ENCODE measurements at regions not wholly inside any gene's neighbourhood (a gene's known extent, or its start where the extent isn't known, plus 50 kb on each side); places are given as distances from the start of the nearest gene placed in this dataset.
"Not testable (repeated sequence)": the region's sequence is repeated elsewhere in the genome, so short reads cannot be mapped to it uniquely, and the experiment has no call there.

DNA sequence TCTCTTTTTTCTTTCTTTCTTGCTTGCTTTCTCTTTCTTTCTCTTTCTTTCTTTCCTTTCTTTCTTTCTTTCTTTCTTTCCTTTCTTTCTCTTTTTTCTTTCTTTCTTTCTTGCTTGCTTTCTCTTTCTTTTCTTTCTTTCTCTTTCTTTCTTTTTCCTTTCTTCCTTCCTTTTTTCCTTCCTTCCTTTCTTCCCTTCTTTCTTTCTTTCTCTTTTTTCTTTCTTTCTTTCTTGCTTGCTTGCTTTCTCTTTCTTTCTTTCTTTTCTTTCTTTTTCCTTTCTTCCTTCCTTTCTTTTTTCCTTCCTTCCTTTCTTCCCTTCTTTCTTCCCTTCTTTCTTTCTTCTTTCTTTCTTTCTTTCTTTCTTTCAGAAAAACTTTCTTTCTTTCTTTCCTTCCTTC is 108.1 kb upstream of the SHOX start:
- H3K27me3 ChIP-seq (ENCODE audit: control insufficient read depth, insufficient read depth, low read length, poor library complexity, severe bottlenecking) = peaks cover 8% of the 10 kb centered on the region
- H3K4me3 ChIP-seq (ENCODE audit: insufficient read depth, low read depth, low read length) = no peak overlapping the region
- H3K9me3 ChIP-seq (ENCODE audit: control insufficient read depth, low read length) = no peaks in the 10 kb centered on the region

DNA sequence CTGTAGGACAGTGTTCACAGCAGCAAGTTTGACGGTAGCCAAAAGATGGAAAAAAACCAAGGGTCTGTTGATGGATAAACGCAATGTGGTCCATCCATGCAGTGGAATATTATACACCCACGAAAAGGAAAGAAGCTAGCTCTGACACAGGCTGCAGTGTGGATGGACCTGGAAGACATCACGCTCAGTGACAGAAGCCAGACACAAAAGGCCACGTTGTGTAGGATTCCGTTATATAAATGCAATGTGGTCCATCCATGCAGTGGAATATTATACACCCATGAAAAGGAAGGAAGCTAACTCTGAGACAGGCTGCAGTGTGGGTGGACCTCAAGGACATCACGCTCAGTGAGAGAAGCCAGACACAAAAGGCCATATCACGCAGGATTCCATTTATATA is 105.5 kb upstream of the SHOX start:
- no peaks in the 10 kb centered on the region for H3K4me1 ChIP-seq (ENCODE audit: control insufficient read depth, insufficient read depth, low read length)
- H3K9me3 ChIP-seq (ENCODE audit: control insufficient read depth, low read length) = no peaks in the 10 kb centered on the region
- no peak overlapping the region for H3K4me3 ChIP-seq (ENCODE audit: insufficient read depth, low read depth, low read length)
- peaks cover 8% of the 10 kb centered on the region for H3K27me3 ChIP-seq (ENCODE audit: control insufficient read depth, insufficient read depth, low read length, poor library complexity, severe bottlenecking)
- WGBS, 2 experiments = 94 to 95% methylated on average over 8 of the region's 8 CpGs
- no peaks in the 10 kb centered on the region for H3K36me3 ChIP-seq (ENCODE audit: control insufficient read depth, insufficient read depth, low read length)
- no peak overlapping the region for H3K27ac ChIP-seq (ENCODE audit: insufficient read depth, low read depth, low read length, poor library complexity, severe bottlenecking)

More for the DNA sequence above, 108.1 kb upstream of the SHOX start:
- Histone ChIP-seq H3K4me1 (ENCODE audit: control insufficient read depth, insufficient read depth, low read length) (no peaks in the 10 kb centered on the region), H3K36me3 (ENCODE audit: control insufficient read depth, insufficient read depth, low read length) (no peaks in the 10 kb centered on the region), H3K27ac (ENCODE audit: insufficient read depth, low read depth, low read length, poor library complexity, severe bottlenecking) (no peak overlapping the region)

DNA sequence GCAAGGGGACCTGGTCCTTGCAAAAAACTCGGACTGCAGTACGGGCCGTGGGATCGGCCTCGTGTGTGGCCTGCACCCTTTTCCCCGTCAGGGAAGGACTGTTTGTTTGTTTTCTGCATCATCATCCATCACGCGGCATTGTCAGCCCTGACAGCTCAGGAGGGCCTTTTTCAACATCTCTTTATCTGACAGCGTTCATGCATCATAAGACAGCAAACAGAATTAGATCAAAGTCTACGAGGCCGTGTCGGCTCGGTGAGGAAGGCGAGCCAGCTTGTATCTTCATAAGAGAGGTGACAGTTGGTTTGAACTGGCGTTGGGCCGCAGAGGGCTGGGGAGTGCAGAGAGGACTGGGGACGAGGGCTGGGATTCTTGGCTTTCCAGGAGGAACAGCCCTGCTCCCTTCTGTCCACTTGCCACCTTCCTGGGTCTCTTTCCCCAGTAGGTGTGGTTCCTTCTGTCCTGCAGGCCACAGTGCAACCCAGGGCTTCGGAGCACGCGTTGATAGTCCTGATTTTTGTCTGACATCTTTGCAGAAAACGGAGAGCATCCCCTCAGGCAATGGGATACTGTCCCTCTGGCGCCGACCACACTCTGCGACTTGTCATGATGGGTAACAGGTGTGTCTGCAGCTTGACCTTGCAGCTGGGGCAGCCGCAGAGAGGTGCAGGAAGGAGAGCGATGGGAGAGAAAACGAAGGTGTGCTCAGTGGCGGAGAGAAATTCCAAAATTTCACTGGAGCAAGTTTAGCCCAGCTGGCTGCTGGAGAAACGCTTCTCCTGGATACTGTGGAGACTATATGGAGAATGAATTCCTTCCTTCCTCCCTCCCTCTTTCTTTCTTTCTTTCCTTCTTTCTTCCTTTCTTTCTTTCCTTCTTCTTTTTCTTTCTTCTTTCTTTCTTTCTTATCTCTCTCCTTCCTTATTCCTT is 104.0 kb upstream of the SHOX start:
- Histone ChIP-seq H3K4me1 (ENCODE audit: control insufficient read depth, insufficient read depth, low read length) (peaks cover 3% of the 10 kb centered on the region), H3K36me3 (ENCODE audit: control insufficient read depth, insufficient read depth, low read length) (no peaks in the 10 kb centered on the region), H3K9me3 (ENCODE audit: control insufficient read depth, low read length) (no peaks in the 10 kb centered on the region), H3K27me3 (ENCODE audit: control insufficient read depth, insufficient read depth, low read length, poor library complexity, severe bottlenecking) (peaks cover 8% of the 10 kb centered on the region), H3K4me3 (ENCODE audit: insufficient read depth, low read depth, low read length) (no peak overlapping the region), H3K27ac (ENCODE audit: insufficient read depth, low read depth, low read length, poor library complexity, severe bottlenecking) (no peak overlapping the region)
- 50 to 54% methylated on average over 29 of the region's 29 CpGs for WGBS, 2 experiments

GRCh38 chrX:530726-531610 is 99.6 kb upstream of the SHOX start:
- Histone ChIP-seq H3K36me3 (ENCODE audit: control insufficient read depth, insufficient read depth, low read length) (no peaks in the 10 kb centered on the region), H3K9me3 (ENCODE audit: control insufficient read depth, low read length) (no peaks in the 10 kb centered on the region), H3K27ac (ENCODE audit: insufficient read depth, low read depth, low read length, poor library complexity, severe bottlenecking) (no peak overlapping the region), H3K27me3 (ENCODE audit: control insufficient read depth, insufficient read depth, low read length, poor library complexity, severe bottlenecking) (peaks cover 8% of the 10 kb centered on the region), H3K4me1 (ENCODE audit: control insufficient read depth, insufficient read depth, low read length) (peaks cover 5% of the 10 kb centered on the region), H3K4me3 (ENCODE audit: insufficient read depth, low read depth, low read length) (no peak overlapping the region)
- WGBS, 2 experiments = 58 to 60% methylated on average over 19 of the region's 19 CpGs

GRCh38 chrX:531611-531936 is 99.0 kb upstream of the SHOX start:
- H3K4me1 ChIP-seq (ENCODE audit: control insufficient read depth, insufficient read depth, low read length) = peaks cover 5% of the 10 kb centered on the region
- H3K27me3 ChIP-seq (ENCODE audit: control insufficient read depth, insufficient read depth, low read length, poor library complexity, severe bottlenecking) = peaks cover 6% of the 10 kb centered on the region
- no peak overlapping the region for H3K4me3 ChIP-seq (ENCODE audit: insufficient read depth, low read depth, low read length)
- no peak overlapping the region for H3K27ac ChIP-seq (ENCODE audit: insufficient read depth, low read depth, low read length, poor library complexity, severe bottlenecking)
- H3K9me3 ChIP-seq (ENCODE audit: control insufficient read depth, low read length) = no peaks in the 10 kb centered on the region
- 10 to 11% methylated on average over 6 of the region's 6 CpGs for WGBS, 2 experiments
- H3K36me3 ChIP-seq (ENCODE audit: control insufficient read depth, insufficient read depth, low read length) = no peaks in the 10 kb centered on the region

GRCh38 chrX:534804-535203 is 95.8 kb upstream of the SHOX start:
- no peaks in the 10 kb centered on the region for H3K36me3 ChIP-seq (ENCODE audit: control insufficient read depth, insufficient read depth, low read length)
- H3K27ac ChIP-seq (ENCODE audit: insufficient read depth, low read depth, low read length, poor library complexity, severe bottlenecking) = no peak overlapping the region
- H3K9me3 ChIP-seq (ENCODE audit: control insufficient read depth, low read length) = no peaks in the 10 kb centered on the region
- H3K4me1 ChIP-seq (ENCODE audit: control insufficient read depth, insufficient read depth, low read length) = peaks cover 5% of the 10 kb centered on the region
- no peaks in the 10 kb centered on the region for H3K27me3 ChIP-seq (ENCODE audit: control insufficient read depth, insufficient read depth, low read length, poor library complexity, severe bottlenecking)
- H3K4me3 ChIP-seq (ENCODE audit: insufficient read depth, low read depth, low read length) = no peak overlapping the region

DNA sequence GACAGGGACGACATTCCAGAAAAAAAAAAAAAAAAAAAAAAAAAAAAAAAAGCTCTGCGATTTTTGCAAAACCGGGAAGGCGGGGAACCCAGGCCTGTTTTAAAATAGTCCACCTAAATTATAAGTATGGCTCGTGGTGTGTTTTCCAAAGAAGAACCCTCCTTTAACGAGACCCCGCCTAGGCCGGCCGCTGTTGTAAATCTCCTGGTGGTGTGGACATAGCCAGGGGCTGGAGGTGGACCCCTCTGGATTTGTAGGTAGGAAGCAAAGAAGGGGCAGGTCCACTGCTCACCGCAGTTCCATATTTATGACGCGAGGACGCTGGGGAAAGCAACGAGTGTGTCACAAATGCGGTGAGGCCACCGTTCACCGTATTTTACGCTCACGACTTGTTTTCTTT is 94.0 kb upstream of the SHOX start:
- Histone ChIP-seq H3K27ac (ENCODE audit: insufficient read depth, low read depth, low read length, poor library complexity, severe bottlenecking) (no peak overlapping the region), H3K36me3 (ENCODE audit: control insufficient read depth, insufficient read depth, low read length) (no peaks in the 10 kb centered on the region), H3K4me1 (ENCODE audit: control insufficient read depth, insufficient read depth, low read length) (peaks cover 2% of the 10 kb centered on the region), H3K9me3 (ENCODE audit: control insufficient read depth, low read length) (no peaks in the 10 kb centered on the region), H3K4me3 (ENCODE audit: insufficient read depth, low read depth, low read length) (no peak overlapping the region), H3K27me3 (ENCODE audit: control insufficient read depth, insufficient read depth, low read length, poor library complexity, severe bottlenecking) (no peaks in the 10 kb centered on the region)
- 95% methylated on average over 19 of the region's 19 CpGs for WGBS, 2 experiments

DNA sequence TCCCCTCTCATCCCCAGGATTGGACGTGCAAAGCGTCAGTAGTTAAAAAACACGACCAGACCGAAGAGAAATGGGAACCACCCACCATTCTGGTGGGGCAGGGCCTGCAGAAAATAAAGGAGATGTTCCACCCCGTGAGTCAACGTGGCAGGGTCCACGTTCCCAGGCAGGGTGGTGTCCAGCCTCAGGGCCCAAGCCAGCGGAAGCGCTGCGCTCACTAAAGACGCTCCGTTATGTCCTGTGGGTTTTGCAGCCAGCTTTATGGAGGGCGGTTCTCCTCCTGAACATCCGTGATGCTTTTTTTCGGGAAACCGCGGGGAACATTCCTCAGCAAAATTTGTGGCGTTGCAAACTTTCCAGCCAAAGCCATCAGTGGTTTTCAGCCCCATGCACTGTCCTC is 93.4 kb upstream of the SHOX start:
- Histone ChIP-seq H3K27me3 (ENCODE audit: control insufficient read depth, insufficient read depth, low read length, poor library complexity, severe bottlenecking) (no peaks in the 10 kb centered on the region), H3K4me3 (ENCODE audit: insufficient read depth, low read depth, low read length) (no peak overlapping the region), H3K4me1 (ENCODE audit: control insufficient read depth, insufficient read depth, low read length) (no peaks in the 10 kb centered on the region), H3K27ac (ENCODE audit: insufficient read depth, low read depth, low read length, poor library complexity, severe bottlenecking) (no peak overlapping the region), H3K36me3 (ENCODE audit: control insufficient read depth, insufficient read depth, low read length) (no peaks in the 10 kb centered on the region), H3K9me3 (ENCODE audit: control insufficient read depth, low read length) (no peaks in the 10 kb centered on the region)
- WGBS, 2 experiments = 88 to 89% methylated on average over 18 of the region's 18 CpGs

DNA sequence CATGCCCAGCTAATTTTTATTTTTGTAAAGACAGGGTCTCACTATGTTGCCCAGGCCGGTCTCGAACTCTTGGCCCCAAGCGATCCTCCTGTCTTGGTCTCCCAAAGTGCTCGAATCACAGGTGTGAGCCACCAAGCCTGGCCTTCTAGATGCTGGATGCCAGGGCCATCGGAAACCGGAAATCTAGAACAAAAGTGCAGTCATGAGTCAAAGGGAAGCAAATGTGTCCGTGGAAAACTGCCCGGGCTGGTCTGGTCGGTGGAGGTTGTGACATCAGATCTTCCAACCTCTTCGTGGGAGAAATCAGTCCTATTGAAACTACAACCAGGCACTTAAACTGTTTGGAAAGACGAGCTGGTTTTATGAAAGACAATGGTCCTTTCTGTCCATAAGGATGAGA is 92.3 kb upstream of the SHOX start:
- 92 to 95% methylated on average over 11 of the region's 11 CpGs for WGBS, 2 experiments
- no peaks in the 10 kb centered on the region for H3K27me3 ChIP-seq (ENCODE audit: control insufficient read depth, insufficient read depth, low read length, poor library complexity, severe bottlenecking)

DNA sequence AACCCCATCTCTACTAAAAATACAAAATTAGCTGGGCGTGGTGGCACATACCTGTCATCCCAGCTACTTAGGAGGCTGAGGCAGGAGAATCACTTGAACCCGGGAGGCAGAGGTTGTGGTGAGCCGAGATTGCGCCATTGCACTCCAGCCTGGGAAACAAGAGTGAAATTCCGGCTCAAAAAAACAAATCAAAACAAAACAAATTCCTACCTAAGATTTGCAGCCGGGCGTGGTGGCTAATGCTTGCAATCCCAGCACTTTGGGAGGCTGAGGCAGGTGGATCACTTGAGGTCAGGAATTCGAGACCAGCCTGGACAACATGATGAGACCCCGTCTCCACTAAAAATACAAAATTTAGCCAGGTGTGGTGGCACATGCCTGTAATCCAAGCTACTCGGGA is 89.6 kb upstream of the SHOX start:
- not testable (repeated sequence) for H3K27ac ChIP-seq (ENCODE audit: insufficient read depth, low read depth, low read length, poor library complexity, severe bottlenecking); H3K36me3 ChIP-seq (ENCODE audit: control insufficient read depth, insufficient read depth, low read length); H3K4me1 ChIP-seq (ENCODE audit: control insufficient read depth, insufficient read depth, low read length); H3K27me3 ChIP-seq (ENCODE audit: control insufficient read depth, insufficient read depth, low read length, poor library complexity, severe bottlenecking); H3K9me3 ChIP-seq (ENCODE audit: control insufficient read depth, low read length); H3K4me3 ChIP-seq (ENCODE audit: insufficient read depth, low read depth, low read length)
- whole genome bisulfite sequencing, 2 experiments = 94 to 96% methylated on average over 10 of the region's 10 CpGs

More for the DNA sequence above, 92.3 kb upstream of the SHOX start:
- no peak overlapping the region for H3K4me3 ChIP-seq (ENCODE audit: insufficient read depth, low read depth, low read length)
- no peak overlapping the region for H3K27ac ChIP-seq (ENCODE audit: insufficient read depth, low read depth, low read length, poor library complexity, severe bottlenecking)
- no peaks in the 10 kb centered on the region for H3K9me3 ChIP-seq (ENCODE audit: control insufficient read depth, low read length)
- H3K4me1 ChIP-seq (ENCODE audit: control insufficient read depth, insufficient read depth, low read length) = no peaks in the 10 kb centered on the region
- H3K36me3 ChIP-seq (ENCODE audit: control insufficient read depth, insufficient read depth, low read length) = no peaks in the 10 kb centered on the region

Measured in ectodermal cell (in vitro differentiated cells).